ENCODE measurements at regions not wholly inside any gene's neighbourhood (a gene's known extent, or its start where the extent isn't known, plus 50 kb on each side); places are given as distances from the start of the nearest gene placed in this dataset.

GRCh38 chr4:130922955-130923354, 1827.0 kb downstream of the C4orf33 start:
- no peaks in the 10 kb centered on the region for H3K4me1 ChIP-seq (ENCODE audit: insufficient read depth)
- H3K4me3 ChIP-seq: no peak overlapping the region
- 73% methylated on average over 2 of the region's 2 CpGs for WGBS (ENCODE audit: low lambda C conversion rate, missing lambda C conversion rate)
- TF ChIP-seq EZH2phosphoT487 (IDR thresholded peaks at IDR 0.05; ENCODE audit: low read depth, severe bottlenecking, unreplicated experiment) (no peak), CTCF (IDR thresholded peaks at IDR 0.05; ENCODE audit: poor library complexity) (no peak), EZH2 (IDR thresholded peaks at IDR 0.05; ENCODE audit: borderline replicate concordance) (no peak)
- H3K9me3 ChIP-seq (ENCODE audit: low read depth): no peaks in the 10 kb centered on the region
- H3K36me3 ChIP-seq (replicated peaks; ENCODE audit: insufficient read depth, low read depth): no peaks in the 10 kb centered on the region
- no peak for DNase-seq (ENCODE audit: low spot score)
- no peaks in the 10 kb centered on the region for H3K27me3 ChIP-seq
- no peaks in the 10 kb centered on the region for H4K20me1 ChIP-seq (ENCODE audit: insufficient read depth, poor library complexity, severe bottlenecking)
- no peak overlapping the region for H2AFZ ChIP-seq
- no peak overlapping the region for H3K4me2 ChIP-seq
- no peaks in the 10 kb centered on the region for H3K79me2 ChIP-seq
- H3K27ac ChIP-seq: no peak overlapping the region
- H3K9me2 ChIP-seq (replicated peaks; ENCODE audit: insufficient read depth): no peaks in the 10 kb centered on the region

- Histone ChIP-seq H3K4me3 (no peak overlapping the region), H3K36me3 (replicated peaks; ENCODE audit: insufficient read depth, low read depth) (no peaks in the 10 kb centered on the region), H3K9me2 (replicated peaks; ENCODE audit: insufficient read depth) (no peaks in the 10 kb centered on the region), H3K79me2 (no peaks in the 10 kb centered on the region), H4K20me1 (ENCODE audit: insufficient read depth, poor library complexity, severe bottlenecking) (no peaks in the 10 kb centered on the region), H3K9me3 (ENCODE audit: low read depth) (no peaks in the 10 kb centered on the region), H3K27me3 (no peaks in the 10 kb centered on the region), H3K4me1 (ENCODE audit: insufficient read depth) (no peaks in the 10 kb centered on the region), H3K4me2 (no peak overlapping the region), H3K27ac (no peak overlapping the region), H2AFZ (no peak overlapping the region)
- WGBS (ENCODE audit: low lambda C conversion rate, missing lambda C conversion rate): 90% methylated on average over 1 of the region's 1 CpG
- TF ChIP-seq EZH2phosphoT487 (IDR thresholded peaks at IDR 0.05; ENCODE audit: low read depth, severe bottlenecking, unreplicated experiment) (no peak), EZH2 (IDR thresholded peaks at IDR 0.05; ENCODE audit: borderline replicate concordance) (no peak), CTCF (IDR thresholded peaks at IDR 0.05; ENCODE audit: poor library complexity) (no peak)
- no peak for DNase-seq (ENCODE audit: low spot score)
Observed at GRCh38 chr4:130955520-130955919, 1859.6 kb downstream of the C4orf33 start.

- TF ChIP-seq CTCF (IDR thresholded peaks at IDR 0.05; ENCODE audit: poor library complexity): no peak
- no peak for TF ChIP-seq EZH2phosphoT487 (IDR thresholded peaks at IDR 0.05; ENCODE audit: low read depth, severe bottlenecking, unreplicated experiment)
- no peak for TF ChIP-seq EZH2 (IDR thresholded peaks at IDR 0.05; ENCODE audit: borderline replicate concordance)
- Histone ChIP-seq H3K36me3 (replicated peaks; ENCODE audit: insufficient read depth, low read depth) (no peaks in the 10 kb centered on the region), H3K79me2 (no peaks in the 10 kb centered on the region), H2AFZ (no peak overlapping the region), H3K27me3 (no peaks in the 10 kb centered on the region), H3K4me2 (no peak overlapping the region), H3K9me3 (ENCODE audit: low read depth) (no peaks in the 10 kb centered on the region), H4K20me1 (ENCODE audit: insufficient read depth, poor library complexity, severe bottlenecking) (no peaks in the 10 kb centered on the region), H3K27ac (no peak overlapping the region), H3K4me3 (no peak overlapping the region), H3K4me1 (ENCODE audit: insufficient read depth) (no peaks in the 10 kb centered on the region), H3K9me2 (replicated peaks; ENCODE audit: insufficient read depth) (no peaks in the 10 kb centered on the region)
- DNase-seq (ENCODE audit: low spot score): no peak
- 84% methylated on average over 4 of the region's 4 CpGs for WGBS (ENCODE audit: low lambda C conversion rate, missing lambda C conversion rate)
Observed at GRCh38 chr4:130985371-130985770, 1889.4 kb downstream of the C4orf33 start.

DNA sequence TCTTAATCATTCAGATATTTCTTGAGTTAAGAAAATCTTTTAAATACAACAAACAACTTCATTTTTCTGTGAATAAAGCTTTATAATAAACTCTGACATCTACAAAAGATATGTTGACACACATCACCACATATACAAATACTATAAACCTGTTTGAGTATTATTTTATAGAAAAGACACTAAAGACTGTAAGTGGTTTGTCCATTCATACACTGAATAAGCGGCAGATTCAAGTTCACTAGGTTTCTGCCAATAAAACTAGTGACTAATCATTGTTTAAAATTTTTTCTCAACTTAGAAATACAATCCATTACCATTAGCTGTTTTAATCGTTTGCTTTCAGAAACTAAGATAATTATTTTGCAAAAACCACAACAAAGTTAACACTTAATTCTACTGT, 1900.0 kb downstream of the C4orf33 start:
- 87% methylated on average over 2 of the region's 2 CpGs for WGBS (ENCODE audit: low lambda C conversion rate, missing lambda C conversion rate)
- Histone ChIP-seq H3K4me1 (ENCODE audit: insufficient read depth) (no peaks in the 10 kb centered on the region), H3K36me3 (replicated peaks; ENCODE audit: insufficient read depth, low read depth) (no peaks in the 10 kb centered on the region), H3K27me3 (no peaks in the 10 kb centered on the region), H4K20me1 (ENCODE audit: insufficient read depth, poor library complexity, severe bottlenecking) (no peaks in the 10 kb centered on the region), H2AFZ (no peak overlapping the region), H3K4me3 (no peak overlapping the region), H3K27ac (no peak overlapping the region), H3K4me2 (no peak overlapping the region), H3K9me2 (replicated peaks; ENCODE audit: insufficient read depth) (no peaks in the 10 kb centered on the region), H3K79me2 (no peaks in the 10 kb centered on the region), H3K9me3 (ENCODE audit: low read depth) (no peaks in the 10 kb centered on the region)
- no peak for DNase-seq (ENCODE audit: low spot score)
- TF ChIP-seq CTCF (IDR thresholded peaks at IDR 0.05; ENCODE audit: poor library complexity) (no peak), EZH2phosphoT487 (IDR thresholded peaks at IDR 0.05; ENCODE audit: low read depth, severe bottlenecking, unreplicated experiment) (no peak), EZH2 (IDR thresholded peaks at IDR 0.05; ENCODE audit: borderline replicate concordance) (no peak)

Data from hepatocyte (in vitro differentiated cells).